RCC 7860 (cell line): ENCODE measurements at regions not wholly inside any gene's neighbourhood (a gene's known extent, or its start where the extent isn't known, plus 50 kb on each side); places are given as distances from the start of the nearest gene placed in this dataset.

ENCODE experiments used
- DNase-seq: peaks from one replicate; pipeline ENCODE4 v3.0.0-alpha.2; 2015; ENCODE audit warnings: low spot score
- FAIRE-seq: peaks from 2 replicates; lab custom pipeline; 2012; peaks lifted over from hg19 to GRCh38; lab: Jason Lieb, UNC

GRCh38 chr12:108462686-108463085, 52.4 kb upstream of the FICD start:
- DNase-seq = no peak
- FAIRE-seq = no peak

DNA sequence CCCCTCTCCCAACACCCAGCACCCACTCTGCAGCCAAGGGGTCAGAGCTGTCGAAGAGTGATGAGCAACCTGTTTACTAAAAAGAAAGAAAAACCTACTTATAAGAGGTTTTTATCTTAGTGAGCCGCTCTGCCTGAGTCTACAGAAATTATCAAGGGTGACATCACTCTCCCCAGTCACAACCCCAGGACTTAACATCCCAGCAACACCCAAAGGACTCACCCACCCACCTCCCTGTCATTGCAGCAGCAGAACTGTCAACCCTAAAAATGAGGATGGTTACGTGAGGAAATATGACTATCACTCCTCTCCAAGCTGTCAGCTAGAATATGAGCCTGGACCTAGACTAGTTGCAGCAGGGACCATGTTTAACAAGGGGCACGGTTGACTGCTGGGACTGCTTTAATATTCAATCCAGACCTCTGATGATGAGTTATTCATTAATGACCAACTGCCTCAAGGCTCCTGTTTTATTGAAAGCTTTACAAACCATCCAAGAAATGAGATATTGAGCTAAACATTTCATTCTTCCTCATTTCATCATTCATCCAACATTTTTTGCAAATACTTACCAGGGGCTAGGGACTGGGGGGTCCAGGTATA, 53.9 kb upstream of the FICD start:
- FAIRE-seq = peak; percentile 72
- DNase-seq = no peak

DNA sequence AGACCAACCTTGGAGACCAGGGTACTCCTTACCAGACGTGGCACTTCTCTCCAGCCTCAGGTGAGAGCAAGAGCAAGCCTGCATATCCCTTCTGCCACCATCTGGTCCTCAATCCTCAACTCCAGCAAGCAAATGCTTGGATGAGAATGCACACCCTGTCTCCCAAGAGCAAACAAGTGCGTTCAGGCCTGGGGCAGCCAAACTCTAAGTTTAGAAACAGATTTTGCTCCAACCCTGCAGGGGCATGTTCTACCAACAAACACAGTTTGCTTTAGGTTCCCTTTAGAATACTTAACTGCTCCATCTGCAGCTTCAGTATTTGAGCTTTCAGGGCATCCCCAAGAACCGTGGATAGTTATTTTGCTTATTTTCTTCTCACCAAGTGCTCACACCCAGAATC, 55.9 kb upstream of the FICD start:
- DNase-seq = no peak
- FAIRE-seq = no peak

- FAIRE-seq (no peak), DNase-seq (no peak)
These were observed 57.2 kb upstream of the FICD start for GRCh38 chr12:108457734-108458361.

DNA sequence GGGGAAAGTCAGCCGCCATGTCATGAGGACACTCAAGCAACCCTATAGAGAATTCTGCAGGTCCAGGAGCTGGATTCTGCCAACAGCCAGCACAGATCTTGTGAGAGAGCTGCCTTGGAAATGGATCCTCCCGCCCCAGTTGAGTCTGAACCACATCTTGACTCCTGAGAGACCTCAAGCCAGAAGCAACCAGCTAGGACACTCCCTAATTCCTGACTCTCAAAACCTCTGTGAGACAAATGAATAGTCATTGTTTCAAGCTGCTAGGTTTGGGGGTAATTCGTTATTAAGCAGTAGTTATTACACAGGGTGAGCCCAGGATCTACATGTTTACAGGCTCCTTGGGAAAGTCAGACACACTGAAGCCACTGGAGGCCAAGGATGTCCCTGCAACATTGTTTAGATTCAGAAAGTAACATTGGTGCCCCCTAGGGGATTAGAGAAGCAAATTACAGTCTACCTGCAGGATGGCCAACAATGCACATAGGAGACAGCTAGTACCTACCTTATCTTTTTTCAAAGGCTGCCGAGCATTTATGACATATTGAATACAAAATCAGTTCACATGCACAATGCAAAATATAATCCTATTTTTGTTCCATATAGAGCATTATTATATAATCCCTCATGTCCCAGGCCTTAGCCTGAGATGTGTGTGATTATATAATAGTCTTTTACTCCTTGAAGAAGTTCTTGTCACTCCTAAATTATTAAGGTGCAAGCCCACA, 57.9 kb upstream of the FICD start:
- DNase-seq (peak; percentile 41), FAIRE-seq (peak; percentile 26)

DNA sequence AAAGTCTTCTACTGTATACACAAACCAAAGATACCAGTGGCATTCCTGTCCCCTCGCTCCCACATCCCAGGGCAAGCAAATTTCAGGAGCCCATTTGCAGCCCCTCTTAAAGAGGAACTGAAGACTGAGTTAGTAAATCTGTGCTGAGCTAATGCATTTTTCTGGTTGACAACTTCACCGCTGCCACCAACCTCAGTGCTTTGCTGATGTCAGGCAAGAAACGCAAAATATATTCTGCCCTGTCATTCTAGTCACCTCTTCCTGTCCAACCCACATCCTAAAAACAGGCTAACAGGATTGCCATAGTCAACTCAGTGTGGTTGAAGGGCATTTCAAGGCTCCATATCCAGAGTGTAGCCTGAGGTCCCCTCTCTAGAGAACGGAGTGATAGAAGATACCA, 59.4 kb upstream of the FICD start:
- DNase-seq (no peak), FAIRE-seq (no peak)

GRCh38 chr12:108454539-108455139, 60.4 kb upstream of the FICD start:
- DNase-seq (no peak), FAIRE-seq (no peak)

- FAIRE-seq (no peak), DNase-seq (no peak)
These were observed 65.6 kb upstream of the FICD start for GRCh38 chr12:108449478-108449877.

DNA sequence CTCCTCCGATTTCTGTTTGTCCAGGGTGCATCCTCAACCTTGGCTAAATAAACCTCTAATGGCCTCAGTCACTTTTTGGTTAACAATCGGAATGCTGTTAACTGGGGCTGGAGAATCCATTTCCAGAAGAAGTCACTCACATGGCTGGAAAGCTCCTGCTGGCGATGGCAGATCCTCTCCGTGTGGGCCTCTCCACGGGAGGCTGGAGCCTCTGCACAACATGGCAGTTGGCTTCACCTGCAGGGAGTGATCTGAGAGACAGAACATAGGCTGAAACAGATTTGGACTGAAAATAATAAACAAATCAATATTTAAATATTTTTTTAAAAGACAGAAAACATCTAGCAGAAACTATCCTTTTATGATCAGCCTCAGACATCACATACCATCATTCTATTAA, 66.8 kb upstream of the FICD start:
- FAIRE-seq (no peak), DNase-seq (no peak)

- DNase-seq (no peak), FAIRE-seq (no peak)
These were observed 67.8 kb upstream of the FICD start for GRCh38 chr12:108447168-108447832.

DNA sequence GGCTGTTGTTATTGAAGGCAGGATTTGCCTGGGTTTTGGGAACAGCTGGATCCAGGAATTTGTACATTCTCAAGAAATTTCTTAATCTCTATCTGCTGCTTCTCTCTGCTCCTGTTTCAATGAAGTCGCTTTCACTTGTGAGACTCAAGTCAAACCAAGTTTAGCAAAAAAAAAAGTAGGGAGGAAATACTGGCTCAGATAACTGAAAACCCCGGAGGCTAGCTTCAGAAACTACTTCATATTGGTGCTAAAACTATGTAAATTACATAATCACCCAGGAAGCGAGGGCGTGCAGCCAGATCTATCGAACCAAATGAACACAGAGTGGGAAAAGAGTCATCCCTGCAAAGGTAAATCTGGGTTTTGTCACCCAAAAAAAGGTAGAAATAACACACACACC, 68.3 kb upstream of the FICD start:
- DNase-seq (no peak), FAIRE-seq (no peak)

GRCh38 chr12:108442910-108443309, 72.2 kb upstream of the FICD start:
- DNase-seq = no peak
- FAIRE-seq = no peak

DNA sequence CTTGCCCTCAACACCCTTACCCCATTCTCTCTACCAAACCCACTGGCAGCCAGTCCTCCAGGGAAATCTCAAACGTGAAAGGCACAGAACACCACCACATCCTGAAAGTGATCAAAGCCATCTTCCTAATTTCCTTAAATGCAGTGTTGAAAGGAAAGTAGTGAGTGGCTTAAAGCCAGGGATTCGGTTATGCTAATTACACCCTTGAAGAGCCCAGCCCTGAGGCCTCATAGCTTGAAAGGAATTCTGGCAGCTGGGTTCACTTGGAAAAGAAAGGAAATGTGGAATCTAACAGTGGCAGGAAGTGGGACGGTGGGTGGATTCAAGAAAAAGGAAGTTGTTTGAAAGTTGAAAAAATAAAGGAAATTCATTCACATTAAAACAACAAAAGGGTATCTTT, 73.0 kb upstream of the FICD start:
- DNase-seq (no peak), FAIRE-seq (no peak)

DNA sequence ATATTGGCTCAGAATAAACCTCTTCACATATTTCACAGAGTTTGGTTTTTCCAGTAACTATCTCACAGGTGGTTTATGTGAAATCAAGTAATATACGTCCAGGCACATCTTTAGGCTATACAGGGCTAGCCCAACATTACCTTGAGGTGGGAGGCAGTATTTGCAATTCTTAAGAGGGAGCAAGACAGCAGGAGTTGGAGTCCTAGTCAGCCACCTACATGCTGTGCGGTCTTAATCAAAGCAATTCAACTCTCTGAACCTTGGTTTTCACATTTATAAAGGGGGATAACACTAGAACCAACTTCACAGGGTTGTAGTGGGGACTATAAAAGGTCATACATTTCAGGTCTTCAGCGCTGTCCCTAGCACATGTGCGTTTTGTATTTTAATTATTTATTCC, 73.5 kb upstream of the FICD start:
- FAIRE-seq (no peak), DNase-seq (no peak)

GRCh38 chr12:108440736-108441135, 74.3 kb upstream of the FICD start:
- no peak for FAIRE-seq

DNA sequence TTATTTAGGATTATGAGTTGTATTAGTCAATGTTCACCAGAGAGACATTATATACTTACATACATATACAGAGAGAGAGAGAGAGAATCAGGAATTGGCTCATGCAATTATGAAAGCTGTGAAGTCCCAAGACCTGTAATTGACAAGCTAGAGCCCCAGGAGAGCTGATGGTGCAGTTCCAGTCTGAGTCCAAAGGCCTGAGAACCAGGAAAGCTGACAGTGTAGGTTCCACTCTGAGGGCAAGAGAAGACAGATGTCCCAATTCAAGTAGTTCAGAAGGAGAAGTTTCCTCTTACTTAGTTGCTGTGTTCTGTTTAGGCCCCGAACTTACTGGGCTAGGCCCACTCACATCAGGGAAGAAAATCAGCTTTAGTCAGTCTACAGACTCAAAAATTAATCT, 76.4 kb upstream of the FICD start:
- FAIRE-seq = no peak
- DNase-seq = no peak

More at GRCh38 chr12:108440736-108441135, 74.3 kb upstream of the FICD start:
- no peak for DNase-seq

DNA sequence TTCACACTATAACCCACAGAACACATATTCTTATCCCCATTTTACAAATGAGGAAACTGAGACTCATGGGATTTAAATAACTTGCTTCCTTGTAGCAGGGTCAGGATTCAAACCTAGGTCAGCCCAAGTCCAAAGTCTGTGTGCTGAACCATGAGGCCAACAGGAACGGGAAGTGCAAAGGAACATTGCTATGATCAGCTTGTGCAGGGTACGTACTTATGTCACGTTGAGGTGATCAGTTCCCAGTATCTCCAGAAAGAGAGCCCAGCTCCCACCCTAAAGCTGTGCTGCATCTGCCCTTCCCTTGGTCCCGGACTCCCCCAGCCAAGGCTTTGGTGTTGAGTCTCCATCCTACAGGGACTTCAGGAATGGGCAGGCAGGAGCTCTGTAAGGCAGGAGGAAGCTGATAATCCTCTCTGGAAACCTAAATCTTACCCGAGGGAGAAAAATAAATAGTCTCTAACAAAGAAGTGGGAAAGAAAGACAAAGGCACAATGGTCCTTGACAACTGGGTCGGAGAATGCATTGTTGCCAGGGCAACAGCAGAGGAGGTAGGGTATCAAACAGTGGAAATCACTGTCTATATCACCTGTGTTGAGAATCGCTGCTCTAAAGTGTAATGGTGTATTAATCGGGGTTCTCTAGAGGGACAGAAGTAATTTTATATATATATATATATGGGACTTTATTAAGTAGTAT, 82.5 kb upstream of the FICD start:
- DNase-seq = no peak
- FAIRE-seq = no peak

DNA sequence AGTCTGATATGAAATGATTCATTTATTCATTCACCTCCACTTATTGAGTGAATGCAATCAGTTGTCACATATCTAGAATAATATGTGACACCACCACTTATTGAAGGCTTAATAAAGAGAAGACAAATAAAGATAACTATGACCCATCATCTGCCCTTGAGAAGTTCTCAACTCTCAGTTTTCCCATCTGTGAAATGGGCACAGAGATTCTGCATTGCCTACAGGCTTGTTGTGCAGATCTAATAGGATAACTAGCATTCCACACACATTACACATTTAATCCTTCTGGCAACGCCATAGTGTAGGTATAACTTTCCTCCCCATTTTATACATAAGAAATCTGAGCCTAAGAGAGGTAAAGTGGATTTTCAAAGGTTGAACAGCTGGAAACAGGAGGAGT, 84.2 kb upstream of the FICD start:
- FAIRE-seq (no peak), DNase-seq (no peak)

DNA sequence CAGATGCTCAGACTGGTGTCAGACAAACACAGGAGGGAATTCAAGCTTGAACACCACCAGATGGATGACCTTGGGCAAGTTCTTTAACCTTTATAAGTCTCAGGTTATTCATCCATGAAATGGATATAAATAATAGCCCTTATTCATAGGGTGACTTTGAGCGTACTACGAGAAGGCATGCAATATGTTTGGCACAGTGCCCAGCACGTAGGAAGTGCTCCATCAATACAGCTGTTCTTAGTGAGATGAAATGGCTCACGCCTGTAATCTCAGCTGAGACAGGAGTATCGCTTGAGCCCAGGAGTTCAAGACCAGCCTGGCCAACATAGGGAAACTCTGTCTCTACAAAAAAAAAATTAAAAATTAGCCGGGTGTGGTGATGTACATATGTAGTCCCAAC, 84.8 kb upstream of the FICD start:
- DNase-seq (peak; percentile 9), FAIRE-seq (no peak)

GRCh38 chr12:108425238-108425795, 86.2 kb upstream of the CMKLR1 start:
- DNase-seq (no peak), FAIRE-seq (no peak)

DNA sequence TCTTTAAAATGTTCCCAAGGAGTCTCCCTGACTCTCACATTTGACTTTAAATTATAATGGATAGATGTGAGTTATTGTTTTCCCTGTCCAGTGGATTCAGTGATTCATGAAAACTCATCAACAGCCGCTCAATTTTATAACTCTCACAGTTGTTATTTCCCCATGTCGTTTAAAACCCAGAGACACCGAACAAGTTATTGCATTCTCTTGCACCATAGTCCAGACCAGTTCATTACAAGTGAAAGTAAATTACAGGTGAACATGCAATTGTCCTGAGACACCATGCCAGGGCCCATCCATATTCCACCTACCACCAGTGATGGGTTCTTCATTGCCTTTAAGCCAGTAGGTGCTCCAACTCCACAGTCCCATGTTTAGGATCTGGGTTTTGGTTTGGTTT, 85.7 kb upstream of the CMKLR1 start:
- DNase-seq = no peak
- FAIRE-seq = no peak
